Neuronal stem cell (in vitro differentiated cells): ENCODE measurements at regions not wholly inside any gene's neighbourhood (a gene's known extent, or its start where the extent isn't known, plus 50 kb on each side); places are given as distances from the start of the nearest gene placed in this dataset.

ENCODE experiments used
- DNase-seq: peaks from one replicate; pipeline ENCODE4 v3.0.0-alpha.2; 2013; ENCODE audit warnings: low spot score
- H2AFZ ChIP-seq: one replicate; pipeline ENCODE4 v1.6.1; 2013; ENCODE audit warnings: mild to moderate bottlenecking, low read length, inconsistent platforms
- H2AK5ac ChIP-seq: 2 replicates; pipeline ENCODE4 v1.6.1; 2013; ENCODE audit warnings: low read depth, mild to moderate bottlenecking, inconsistent platforms, low read length, moderate library complexity, mixed read lengths
- H2BK120ac ChIP-seq: 2 replicates; pipeline ENCODE4 v1.6.1; 2013; ENCODE audit warnings: low read depth, mild to moderate bottlenecking, inconsistent platforms, low read length, moderate library complexity, mixed read lengths
- H2BK12ac ChIP-seq: one replicate; pipeline ENCODE4 v1.6.1; 2013; ENCODE audit warnings: low read length, inconsistent platforms
- H2BK15ac ChIP-seq: 2 replicates; pipeline ENCODE4 v1.6.1; 2013; ENCODE audit warnings: mild to moderate bottlenecking, low read length, inconsistent platforms, mixed read lengths
- H2BK5ac ChIP-seq: one replicate; pipeline ENCODE4 v1.6.1; 2013; ENCODE audit warnings: inconsistent platforms, mild to moderate bottlenecking, low read length, moderate library complexity
- H3K14ac ChIP-seq: one replicate; pipeline ENCODE4 v1.6.1; 2013; ENCODE audit warnings: low read length, inconsistent platforms
- H3K18ac ChIP-seq: 2 replicates; pipeline ENCODE4 v1.6.1; 2013; ENCODE audit warnings: low read length, inconsistent platforms
- H3K23ac ChIP-seq: 2 replicates; pipeline ENCODE4 v1.6.1; 2013; ENCODE audit warnings: low read depth, mild to moderate bottlenecking, mixed read lengths, low read length, inconsistent platforms; ENCODE audit not compliant: poor library complexity
- H3K27ac ChIP-seq: replicated peaks from 3 replicates; pipeline ENCODE4 v1.5.1; 2013; ENCODE audit warnings: low read length, inconsistent platforms
- H3K27me3 ChIP-seq, 3 experiments: 2 replicates each; pipeline ENCODE4 v1.6.1; 2013; ENCODE audit warnings: low read length in 3 of 3, mild to moderate bottlenecking in 2 of 3, inconsistent platforms in 1 of 3, low read depth in 1 of 3, mixed read lengths in 1 of 3, moderate library complexity in 1 of 3; ENCODE audit not compliant: control insufficient read depth in 3 of 3, insufficient read depth in 3 of 3
- H3K36me3 ChIP-seq, 2 donors: replicated peaks in 1 of 2; 2 replicates each; pipeline ENCODE4 v1.6.1; 2013; ENCODE audit warnings: low read length in 2 of 2; ENCODE audit not compliant: control insufficient read depth in 2 of 2, insufficient read depth in 2 of 2
- H3K4ac ChIP-seq: 2 replicates; pipeline ENCODE4 v1.6.1; 2013; ENCODE audit warnings: inconsistent platforms, mild to moderate bottlenecking, low read length, moderate library complexity
- H3K4me1 ChIP-seq, 2 donors: 1 replicate in 1 of 2; 2 replicates in 1 of 2; pipeline ENCODE4 v1.6.1; 2013; ENCODE audit warnings: low read length in 2 of 2, low read depth in 1 of 2; ENCODE audit not compliant: control insufficient read depth in 2 of 2, insufficient read depth in 1 of 2
- H3K4me2 ChIP-seq: one replicate; pipeline ENCODE4 v1.6.1; 2013; ENCODE audit warnings: mild to moderate bottlenecking, low read length, inconsistent platforms; ENCODE audit not compliant: insufficient read depth, poor library complexity, severe bottlenecking
- H3K4me3 ChIP-seq, 2 donors: 2 replicates each; pipeline ENCODE4 v1.5.1; 2013; ENCODE audit warnings: low read length in 2 of 2, mild to moderate bottlenecking in 2 of 2, inconsistent platforms in 1 of 2, moderate library complexity in 1 of 2
- H3K79me1 ChIP-seq: one replicate; pipeline ENCODE4 v1.6.1; 2013; ENCODE audit warnings: low read depth, mild to moderate bottlenecking, inconsistent platforms, low read length, moderate library complexity
- H3K9ac ChIP-seq: one replicate; pipeline ENCODE4 v1.6.1; 2013; ENCODE audit warnings: mild to moderate bottlenecking, low read depth, low read length, inconsistent platforms; ENCODE audit not compliant: poor library complexity
- H3K9me3 ChIP-seq, 2 donors: replicated peaks in 1 of 2; 2 replicates each; pipeline versions ENCODE3 to v1.6.1; 2013; ENCODE audit warnings: low read length in 2 of 2, mild to moderate bottlenecking in 2 of 2, inconsistent platforms in 1 of 2, low read depth in 1 of 2, mixed read lengths in 1 of 2, moderate library complexity in 1 of 2; ENCODE audit not compliant: control insufficient read depth in 2 of 2, insufficient read depth in 1 of 2
- H4K8ac ChIP-seq: one replicate; pipeline ENCODE4 v1.6.1; 2013; ENCODE audit warnings: low read depth, mild to moderate bottlenecking, inconsistent platforms, low read length, moderate library complexity
- H4K91ac ChIP-seq: one replicate; pipeline ENCODE4 v1.6.1; 2013; ENCODE audit warnings: low read length, low read depth, mild to moderate bottlenecking, inconsistent platforms; ENCODE audit not compliant: poor library complexity
- WGBS, 2 donors: extraction: QIAGEN DNeasy Blood & Tissue Kit; methylation state at CpG; one replicate each; pipeline ENCODE4 v1.1.7; 2013; ENCODE audit warnings: missing lambda C conversion rate in 2 of 2, mixed read lengths in 1 of 2; ENCODE audit not compliant: insufficient read length in 2 of 2, insufficient replicate concordance in 1 of 2; ENCODE audit errors: extremely low coverage in 2 of 2; 5-methylcytosine and 5-hydroxymethylcytosine counted together

- no peak overlapping the region for H2BK12ac ChIP-seq
- no peaks in the 10 kb centered on the region for H3K9me3 ChIP-seq
- H4K8ac ChIP-seq, result no peak overlapping the region
- H2BK120ac ChIP-seq, result no peak overlapping the region
- no peak overlapping the region for H2AFZ ChIP-seq
- no peaks in the 10 kb centered on the region for H3K27me3 ChIP-seq
- no peaks in the 10 kb centered on the region for H3K79me1 ChIP-seq
- H2BK5ac ChIP-seq, result no peak overlapping the region
- no peak for DNase-seq
- H3K4ac ChIP-seq, result no peak overlapping the region
- H4K91ac ChIP-seq, result no peak overlapping the region
- no CpG with 5 or more reads among the region's 4 CpGs for WGBS, 2 donors
- no peak overlapping the region for H3K4me3 ChIP-seq
- H3K9ac ChIP-seq, result no peak overlapping the region
- H3K27ac ChIP-seq, result no peak overlapping the region
- no peak overlapping the region for H3K14ac ChIP-seq
- no peaks in the 10 kb centered on the region for H3K4me1 ChIP-seq
- H3K36me3 ChIP-seq, result no peaks in the 10 kb centered on the region
- H2BK15ac ChIP-seq, result no peak overlapping the region
- H3K18ac ChIP-seq, result no peak overlapping the region
- H3K23ac ChIP-seq, result no peak overlapping the region
- no peak overlapping the region for H2AK5ac ChIP-seq
- H3K4me2 ChIP-seq, result no peak overlapping the region
Measured at GRCh38 chr4:60905162-60905561, 295.0 kb upstream of the ADGRL3 start.

- Histone ChIP-seq H3K14ac (no peak overlapping the region), H3K18ac (no peak overlapping the region), H4K8ac (no peak overlapping the region), H2BK12ac (no peak overlapping the region), H3K4me3 (no peak overlapping the region), H2AFZ (no peak overlapping the region), H2BK5ac (no peak overlapping the region), H3K36me3 (no peaks in the 10 kb centered on the region), H3K27me3 (no peaks in the 10 kb centered on the region), H4K91ac (no peak overlapping the region), H3K4me1 (no peaks in the 10 kb centered on the region), H3K27ac (no peak overlapping the region), H3K9ac (no peak overlapping the region), H2BK120ac (no peak overlapping the region), H2BK15ac (no peak overlapping the region), H3K4ac (no peak overlapping the region), H3K4me2 (no peak overlapping the region), H3K9me3 (no peaks in the 10 kb centered on the region), H2AK5ac (no peak overlapping the region), H3K23ac (no peak overlapping the region), H3K79me1 (no peaks in the 10 kb centered on the region)
- no peak for DNase-seq
Measured at GRCh38 chr4:60911127-60911526, 289.0 kb upstream of the ADGRL3 start.

GRCh38 chr4:60913002-60913401 lies 287.1 kb upstream of the ADGRL3 start:
- no peak overlapping the region for H4K8ac ChIP-seq
- no peak overlapping the region for H2BK5ac ChIP-seq
- H3K79me1 ChIP-seq, result no peaks in the 10 kb centered on the region
- DNase-seq, result no peak
- no peak overlapping the region for H3K27ac ChIP-seq
- no peaks in the 10 kb centered on the region for H3K4me1 ChIP-seq
- no peak overlapping the region for H3K4me2 ChIP-seq
- no peak overlapping the region for H2BK15ac ChIP-seq
- H3K4me3 ChIP-seq, result no peak overlapping the region
- H2AK5ac ChIP-seq, result no peak overlapping the region
- H3K9ac ChIP-seq, result no peak overlapping the region
- H3K4ac ChIP-seq, result no peak overlapping the region
- H2BK12ac ChIP-seq, result no peak overlapping the region
- no peak overlapping the region for H3K23ac ChIP-seq
- H2AFZ ChIP-seq, result no peak overlapping the region
- H3K27me3 ChIP-seq, result no peaks in the 10 kb centered on the region
- H3K9me3 ChIP-seq, result no peaks in the 10 kb centered on the region
- no peak overlapping the region for H3K14ac ChIP-seq
- no peak overlapping the region for H2BK120ac ChIP-seq
- no CpG with 5 or more reads among the region's 3 CpGs for WGBS, 2 donors
- H4K91ac ChIP-seq, result no peak overlapping the region
- no peak overlapping the region for H3K18ac ChIP-seq
- H3K36me3 ChIP-seq, result no peaks in the 10 kb centered on the region

- Histone ChIP-seq H2BK15ac (no peak overlapping the region), H3K36me3 (no peaks in the 10 kb centered on the region), H3K27ac (no peak overlapping the region), H4K91ac (no peak overlapping the region), H3K23ac (no peak overlapping the region), H4K8ac (no peak overlapping the region), H2BK120ac (no peak overlapping the region), H3K9ac (no peak overlapping the region), H3K79me1 (no peaks in the 10 kb centered on the region), H3K27me3 (no peaks in the 10 kb centered on the region), H3K9me3 (no peaks in the 10 kb centered on the region), H2AFZ (no peak overlapping the region), H2AK5ac (no peak overlapping the region), H3K14ac (no peak overlapping the region), H3K4me3 (no peak overlapping the region), H3K4ac (no peak overlapping the region), H3K4me2 (no peak overlapping the region), H3K4me1 (no peaks in the 10 kb centered on the region), H3K18ac (no peak overlapping the region), H2BK5ac (no peak overlapping the region), H2BK12ac (no peak overlapping the region)
- no CpG with 5 or more reads among the region's 2 CpGs for WGBS, 2 donors
- no peak for DNase-seq
Measured at GRCh38 chr4:60913671-60914070, 286.5 kb upstream of the ADGRL3 start.
